SK-N-SH treated with all-trans-retinoic acid at 6 μM for 48 hours (cell line): ENCODE measurements at regions not wholly inside any gene's neighbourhood (a gene's known extent, or its start where the extent isn't known, plus 50 kb on each side); places are given as distances from the start of the nearest gene placed in this dataset.

Experiments used
- ATAC-seq: fragments of 200-7000 bp; cut with Tn5 transposase; 3 replicates; pipeline ENCODE4 v1.9.1; 2020; ENCODE audit warnings: mild to moderate bottlenecking, moderate library complexity
- ARNTL ChIP-seq: fragments of 450-650 bp; formaldehyde crosslinking; IDR thresholded peaks from 2 replicates; pipeline ENCODE4 v1.5.0; 2020; ENCODE audit warnings: low read depth, mild to moderate bottlenecking, moderate library complexity, borderline replicate concordance
- BACH2 ChIP-seq: fragments of 250-450 bp; sonication (Bioruptor Pico); IDR thresholded peaks from 2 replicates; pipeline ENCODE4 v1.9.0; 2021; ENCODE audit warnings: mild to moderate bottlenecking, borderline replicate concordance
- CREB5 ChIP-seq: fragments of 250-450 bp; sonication (Bioruptor Pico); IDR thresholded peaks from 2 replicates; pipeline ENCODE4 v1.5.1; 2020; ENCODE audit warnings: low read depth, mild to moderate bottlenecking, moderate library complexity
- CSDC2 ChIP-seq: fragments of 250-450 bp; sonication (Bioruptor Pico); IDR thresholded peaks from 2 replicates; pipeline ENCODE4 v1.5.0; 2020; ENCODE audit warnings: mild to moderate bottlenecking, moderate library complexity
- CSRNP3 ChIP-seq: fragments of 250-450 bp; sonication (Bioruptor Pico); IDR thresholded peaks from 2 replicates; pipeline ENCODE4 v1.5.1; 2021; ENCODE audit warnings: mild to moderate bottlenecking, moderate library complexity
- ESRRG ChIP-seq: fragments of 250-450 bp; sonication (Bioruptor Pico); IDR thresholded peaks from 2 replicates; pipeline ENCODE4 v1.6.1; 2021; ENCODE audit warnings: mild to moderate bottlenecking
- GLIS3 ChIP-seq: fragments of 250-450 bp; sonication (Bioruptor Pico); IDR thresholded peaks from 2 replicates; pipeline ENCODE4 v1.5.0; 2020; ENCODE audit warnings: mild to moderate bottlenecking, moderate library complexity
- ISL1 ChIP-seq: fragments of 250-450 bp; sonication (Bioruptor Pico); IDR thresholded peaks from 2 replicates; pipeline ENCODE4 v2.1.2; 2022; ENCODE audit warnings: mild to moderate bottlenecking, moderate library complexity
- OSR1 ChIP-seq: fragments of 250-450 bp; sonication (Bioruptor Pico); IDR thresholded peaks from 2 replicates; pipeline ENCODE4 v1.8.0; 2022; ENCODE audit warnings: moderate library complexity, mild to moderate bottlenecking, inconsistent platforms
- PATZ1 ChIP-seq: fragments of 250-450 bp; sonication (Bioruptor Pico); IDR thresholded peaks from 2 replicates; pipeline ENCODE4 v1.8.0; 2020; ENCODE audit warnings: mild to moderate bottlenecking, moderate library complexity, borderline replicate concordance
- POU6F1 ChIP-seq: fragments of 250-450 bp; sonication (Bioruptor Pico); IDR thresholded peaks from 2 replicates; pipeline ENCODE4 v1.8.0; 2021; ENCODE audit warnings: low read depth, mild to moderate bottlenecking, moderate library complexity, borderline replicate concordance
- PPARA ChIP-seq: fragments of 250-450 bp; sonication (Bioruptor Pico); IDR thresholded peaks from 2 replicates; pipeline ENCODE4 v1.5.0; 2020; ENCODE audit warnings: mild to moderate bottlenecking, borderline replicate concordance
- RARB ChIP-seq: fragments of 250-450 bp; sonication (Bioruptor Pico); IDR thresholded peaks from 2 replicates; pipeline ENCODE4 v1.8.0; 2021; ENCODE audit warnings: mild to moderate bottlenecking, moderate library complexity
- SNAI2 ChIP-seq: fragments of 250-450 bp; sonication (Bioruptor Pico); IDR thresholded peaks from 2 replicates; pipeline ENCODE4 v1.5.0; 2020; ENCODE audit warnings: mild to moderate bottlenecking, moderate library complexity
- TCF4 ChIP-seq: fragments of 250-450 bp; sonication (Bioruptor Pico); IDR thresholded peaks from 2 replicates; pipeline ENCODE4 v1.8.0; 2021; ENCODE audit warnings: mild to moderate bottlenecking, moderate library complexity, borderline replicate concordance
- TOX ChIP-seq: fragments of 250-450 bp; sonication (Bioruptor Pico); IDR thresholded peaks from 2 replicates; pipeline ENCODE4 v1.8.0; 2021; ENCODE audit warnings: mild to moderate bottlenecking, moderate library complexity, borderline replicate concordance
- TSHZ2 ChIP-seq: fragments of 250-450 bp; sonication (Bioruptor Pico); IDR thresholded peaks from 2 replicates; pipeline ENCODE4 v1.5.0; 2020; ENCODE audit warnings: mild to moderate bottlenecking, moderate library complexity
- ZC3H10 ChIP-seq: fragments of 250-450 bp; sonication (Bioruptor Pico); IDR thresholded peaks from 2 replicates; pipeline ENCODE4 v1.5.1; 2021; ENCODE audit warnings: mild to moderate bottlenecking, moderate library complexity
- ZFP3 ChIP-seq: fragments of 250-450 bp; sonication (Bioruptor Pico); IDR thresholded peaks from 2 replicates; pipeline ENCODE4 v1.5.0; 2020; ENCODE audit warnings: mild to moderate bottlenecking, moderate library complexity
- ZFP30 ChIP-seq: fragments of 450-650 bp; formaldehyde crosslinking; IDR thresholded peaks from 2 replicates; pipeline ENCODE4 v1.5.0; 2022; ENCODE audit warnings: mild to moderate bottlenecking, moderate library complexity
- ZNF565 ChIP-seq: fragments of 450-650 bp; formaldehyde crosslinking; conservative IDR thresholded peaks from 2 replicates; pipeline ENCODE4 v1.5.0; 2020; ENCODE audit warnings: low read depth, mild to moderate bottlenecking, moderate library complexity
- ZNF70 ChIP-seq: fragments of 450-650 bp; formaldehyde crosslinking; IDR thresholded peaks from 2 replicates; pipeline ENCODE4 v1.5.0; 2020; ENCODE audit warnings: mild to moderate bottlenecking, moderate library complexity
- ZNF8 ChIP-seq: fragments of 450-650 bp; formaldehyde crosslinking; IDR thresholded peaks from 2 replicates; pipeline ENCODE4 v1.5.0; 2020; ENCODE audit warnings: mild to moderate bottlenecking, moderate library complexity

- TF ChIP-seq ZNF565 (CRISPR knock-in tag) (no peak), ZFP30 (CRISPR knock-in tag) (no peak), ARNTL (CRISPR knock-in tag) (no peak), RARB (CRISPR knock-in tag) (no peak), SNAI2 (CRISPR knock-in tag) (no peak), ZNF8 (CRISPR knock-in tag) (no peak), ZNF70 (no peak), CSDC2 (CRISPR knock-in tag) (no peak), CREB5 (CRISPR knock-in tag) (no peak), CSRNP3 (CRISPR knock-in tag) (no peak)
- no peak for ATAC-seq
Measured at GRCh38 chr6:1468126-1468525, 78.8 kb downstream of the FOXF2 start.

- no peak for ATAC-seq
- TF ChIP-seq ZNF8 (CRISPR knock-in tag) (no peak), ZC3H10 (CRISPR knock-in tag) (no peak), ZNF70 (no peak), GLIS3 (CRISPR knock-in tag) (no peak), ESRRG (no peak), RARB (CRISPR knock-in tag) (no peak), TCF4 (CRISPR knock-in tag) (no peak), PPARA (CRISPR knock-in tag) (no peak)
Measured at GRCh38 chr6:1470040-1470439, 80.7 kb downstream of the FOXF2 start.

- ATAC-seq: no peak
- no peak for TF ChIP-seq OSR1 (CRISPR knock-in tag)
- TF ChIP-seq POU6F1 (CRISPR knock-in tag): no peak
- no peak for TF ChIP-seq BACH2 (CRISPR knock-in tag)
- no peak for TF ChIP-seq RARB (CRISPR knock-in tag)
- TF ChIP-seq TSHZ2 (CRISPR knock-in tag): no peak
- no peak for TF ChIP-seq TOX (CRISPR knock-in tag)
- no peak for TF ChIP-seq ISL1 (CRISPR knock-in tag)
- TF ChIP-seq PPARA (CRISPR knock-in tag): no peak
- TF ChIP-seq SNAI2 (CRISPR knock-in tag): no peak
- TF ChIP-seq PATZ1 (CRISPR knock-in tag): no peak
- no peak for TF ChIP-seq ZFP3 (CRISPR knock-in tag)
- no peak for TF ChIP-seq ZNF565 (CRISPR knock-in tag)
- no peak for TF ChIP-seq ZNF8 (CRISPR knock-in tag)
- TF ChIP-seq ZNF70: no peak
- no peak for TF ChIP-seq TCF4 (CRISPR knock-in tag)
- TF ChIP-seq ZC3H10 (CRISPR knock-in tag): no peak
- TF ChIP-seq ZFP30 (CRISPR knock-in tag): no peak
- no peak for TF ChIP-seq ARNTL (CRISPR knock-in tag)
- TF ChIP-seq ESRRG: no peak
- TF ChIP-seq, all 23 proteins: peak for 0
Measured at GRCh38 chr6:1472643-1473042, 83.3 kb downstream of the FOXF2 start.
